ENCODE measurements at regions not wholly inside any gene's neighbourhood (a gene's known extent, or its start where the extent isn't known, plus 50 kb on each side); places are given as distances from the start of the nearest gene placed in this dataset.

DNA sequence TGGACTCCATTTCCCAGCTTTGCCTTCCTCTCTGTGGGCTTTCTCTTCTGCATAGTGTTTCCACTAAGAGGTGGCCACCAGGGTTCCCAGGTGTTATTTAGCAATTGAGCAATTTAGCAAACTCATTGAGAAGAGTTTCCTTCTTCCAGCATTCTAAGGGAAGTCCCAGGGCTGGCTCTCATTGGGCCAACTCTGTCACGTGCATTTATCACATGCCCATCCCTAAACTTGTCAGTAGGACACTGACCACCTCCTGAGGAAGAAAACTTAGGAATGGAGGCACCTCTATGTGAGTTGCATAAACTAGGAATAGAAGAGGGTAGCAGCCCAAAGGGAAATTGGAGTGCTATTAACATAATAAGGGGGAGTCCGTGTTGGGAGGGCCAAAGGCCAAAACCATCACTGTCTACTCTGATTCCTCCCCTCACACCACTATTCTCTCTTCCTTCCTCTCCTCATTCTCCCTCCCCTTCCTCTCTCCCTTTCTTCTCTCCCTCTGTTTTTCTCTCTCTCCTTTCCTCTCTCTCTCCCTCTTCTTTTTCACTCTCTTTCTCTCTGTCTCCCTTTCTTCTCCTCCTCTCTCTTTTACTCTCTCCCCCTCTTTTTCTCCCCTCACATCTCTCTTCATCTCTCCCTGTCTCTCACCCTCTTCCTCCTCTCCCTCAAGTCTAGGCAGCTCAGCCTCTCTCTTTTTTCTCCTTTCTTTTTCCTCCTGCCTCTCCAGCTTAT lies 213.4 kb downstream of the PALM2AKAP2 start:
- TF ChIP-seq, protein P1, sequence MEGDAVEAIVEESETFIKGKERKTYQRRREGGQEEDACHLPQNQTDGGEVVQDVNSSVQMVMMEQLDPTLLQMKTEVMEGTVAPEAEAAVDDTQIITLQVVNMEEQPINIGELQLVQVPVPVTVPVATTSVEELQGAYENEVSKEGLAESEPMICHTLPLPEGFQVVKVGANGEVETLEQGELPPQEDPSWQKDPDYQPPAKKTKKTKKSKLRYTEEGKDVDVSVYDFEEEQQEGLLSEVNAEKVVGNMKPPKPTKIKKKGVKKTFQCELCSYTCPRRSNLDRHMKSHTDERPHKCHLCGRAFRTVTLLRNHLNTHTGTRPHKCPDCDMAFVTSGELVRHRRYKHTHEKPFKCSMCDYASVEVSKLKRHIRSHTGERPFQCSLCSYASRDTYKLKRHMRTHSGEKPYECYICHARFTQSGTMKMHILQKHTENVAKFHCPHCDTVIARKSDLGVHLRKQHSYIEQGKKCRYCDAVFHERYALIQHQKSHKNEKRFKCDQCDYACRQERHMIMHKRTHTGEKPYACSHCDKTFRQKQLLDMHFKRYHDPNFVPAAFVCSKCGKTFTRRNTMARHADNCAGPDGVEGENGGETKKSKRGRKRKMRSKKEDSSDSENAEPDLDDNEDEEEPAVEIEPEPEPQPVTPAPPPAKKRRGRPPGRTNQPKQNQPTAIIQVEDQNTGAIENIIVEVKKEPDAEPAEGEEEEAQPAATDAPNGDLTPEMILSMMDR (IDR thresholded peaks at IDR 0.05; ENCODE audit: extremely low read depth in 1 of 2, insufficient read depth in 1 of 2, low read depth in 1 of 2, low read length in 2 of 2), result no peak
- no peak for TF ChIP-seq JUN (IDR thresholded peaks at IDR 0.05; ENCODE audit: borderline replicate concordance, insufficient read depth, insufficient read length, low read depth)
- TF ChIP-seq, protein P2, sequence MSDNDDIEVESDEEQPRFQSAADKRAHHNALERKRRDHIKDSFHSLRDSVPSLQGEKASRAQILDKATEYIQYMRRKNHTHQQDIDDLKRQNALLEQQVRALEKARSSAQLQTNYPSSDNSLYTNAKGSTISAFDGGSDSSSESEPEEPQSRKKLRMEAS (IDR thresholded peaks at IDR 0.05; ENCODE audit: insufficient read depth, insufficient read length), result no peak
- TF ChIP-seq POLR2AphosphoS5 (IDR thresholded peaks at IDR 0.05; ENCODE audit: insufficient read depth, low read depth, low read length), result no peak
- no peak for TF ChIP-seq FOS (IDR thresholded peaks at IDR 0.05; ENCODE audit: borderline replicate concordance, insufficient read depth, low read length)
- TF ChIP-seq EZH2 (IDR thresholded peaks at IDR 0.05; ENCODE audit: borderline replicate concordance, low read depth, low read length, severe bottlenecking), result no peak
- TF ChIP-seq GATA2 (IDR thresholded peaks at IDR 0.05; ENCODE audit: insufficient read depth, insufficient read length, low read depth, low read length), result no peak
- TF ChIP-seq POLR2A (IDR thresholded peaks at IDR 0.05; ENCODE audit: low read depth, low read length), result no peak

All from endothelial cell of umbilical vein (primary cell).